HG03342 (cell line): ENCODE measurements at regions not wholly inside any gene's neighbourhood (a gene's known extent, or its start where the extent isn't known, plus 50 kb on each side); places are given as distances from the start of the nearest gene placed in this dataset.
"Not testable (repeated sequence)": the region's sequence is repeated elsewhere in the genome, so short reads cannot be mapped to it uniquely, and the experiment has no call there.

ENCODE experiments used
- ATAC-seq: cut with Tn5 transposase; IDR thresholded peaks from one replicate; pipeline ENCODE4 v1.9.1; 2021; ENCODE audit warnings: mild to moderate bottlenecking, moderate library complexity; ENCODE audit not compliant: unreplicated experiment

DNA sequence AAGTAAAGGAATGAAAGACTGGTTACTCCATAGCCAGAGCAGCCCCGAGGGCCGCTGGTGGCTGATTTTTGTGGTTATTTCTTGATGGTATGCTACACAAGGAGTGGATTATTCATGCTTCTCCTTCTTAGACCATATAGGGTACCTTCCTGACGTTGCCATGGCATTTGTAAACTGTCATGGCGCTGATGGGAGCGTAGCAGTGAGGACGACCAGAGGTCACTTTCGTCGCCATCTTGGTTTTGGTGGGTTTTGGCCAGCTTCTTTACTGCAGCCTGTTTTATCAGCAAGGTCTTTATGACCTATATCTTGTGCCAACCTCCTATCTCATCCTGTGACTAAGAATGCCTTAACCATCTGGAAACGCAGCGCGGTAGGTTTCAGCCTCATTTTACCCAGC, 1187.6 kb upstream of the AUTS2 start:
- not testable (repeated sequence) for ATAC-seq

DNA sequence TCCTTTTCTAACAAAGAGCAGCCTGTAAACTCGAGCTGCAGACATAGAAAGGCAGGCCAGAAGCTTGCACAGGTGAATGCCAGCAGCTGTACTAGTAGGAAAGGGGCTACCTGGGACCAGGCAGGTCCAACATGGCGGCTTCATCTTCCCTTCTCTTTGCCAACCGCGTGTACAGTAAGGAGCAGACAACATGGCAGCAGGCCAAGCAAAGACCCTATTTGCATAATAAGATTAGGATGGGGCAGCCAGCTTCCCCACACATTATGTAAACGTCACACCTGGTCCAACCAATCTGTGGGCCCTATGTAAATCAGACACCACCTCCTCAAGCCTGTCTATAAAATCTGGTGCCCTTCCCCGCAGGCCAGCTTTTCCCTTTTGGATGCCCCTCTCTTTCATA, 1186.5 kb upstream of the AUTS2 start:
- ATAC-seq = no peak

DNA sequence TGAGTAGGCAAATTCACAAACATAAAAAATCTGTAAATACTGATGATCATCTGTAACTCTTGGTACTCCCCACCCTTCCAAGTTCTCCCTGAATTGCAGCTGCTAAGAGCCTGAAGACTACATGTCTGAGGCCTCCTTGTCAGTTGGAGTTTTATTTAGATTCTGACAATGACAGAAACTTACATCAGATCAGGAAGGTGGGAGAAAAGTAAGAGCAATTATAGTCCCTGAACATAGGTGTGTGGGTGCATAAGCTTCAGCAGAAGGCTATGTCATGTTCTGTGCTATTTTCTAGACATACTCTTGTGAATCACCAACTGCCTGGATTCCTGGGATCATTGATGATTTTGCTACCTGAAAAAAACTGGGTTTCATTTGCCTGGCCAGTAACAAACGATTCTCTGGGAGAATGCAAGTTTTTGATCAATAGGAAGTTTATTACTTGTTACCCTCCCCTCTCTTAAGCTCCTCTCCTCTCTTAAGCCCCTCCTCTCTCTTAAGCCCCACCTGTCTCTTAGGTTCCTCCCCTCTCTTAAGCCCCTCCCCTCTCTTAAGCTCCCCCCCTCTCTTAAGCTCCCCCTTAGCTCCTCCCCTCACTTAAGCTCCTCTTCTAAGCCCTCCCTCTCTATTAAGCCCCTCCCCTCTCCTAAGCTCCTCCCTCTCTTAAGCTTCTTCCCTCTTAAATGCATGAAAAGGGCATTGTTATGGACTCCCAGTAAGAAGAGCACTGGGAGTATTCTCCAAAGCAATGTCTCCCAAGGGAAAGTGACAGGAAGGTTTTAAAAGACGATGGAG, 1183.4 kb upstream of the AUTS2 start:
- no peak for ATAC-seq

DNA sequence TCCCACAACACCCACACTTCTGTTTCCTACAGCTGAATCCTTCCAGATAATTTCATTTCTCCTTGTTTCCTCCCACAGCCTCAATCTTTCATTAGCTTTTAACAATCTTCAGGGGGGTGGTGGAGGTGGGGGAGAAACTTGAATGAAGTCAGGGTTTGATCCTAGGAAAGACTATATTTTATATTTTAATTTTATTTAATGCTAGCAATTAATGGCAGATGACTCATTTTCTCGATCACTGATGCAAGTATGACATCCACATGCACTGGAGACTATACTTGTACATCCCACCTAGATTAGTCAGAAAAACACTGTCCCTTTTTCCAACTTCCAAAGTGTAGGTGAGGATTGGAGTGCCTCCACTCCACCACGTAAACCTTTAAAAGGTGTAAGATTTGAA, 1181.3 kb upstream of the AUTS2 start:
- no peak for ATAC-seq

DNA sequence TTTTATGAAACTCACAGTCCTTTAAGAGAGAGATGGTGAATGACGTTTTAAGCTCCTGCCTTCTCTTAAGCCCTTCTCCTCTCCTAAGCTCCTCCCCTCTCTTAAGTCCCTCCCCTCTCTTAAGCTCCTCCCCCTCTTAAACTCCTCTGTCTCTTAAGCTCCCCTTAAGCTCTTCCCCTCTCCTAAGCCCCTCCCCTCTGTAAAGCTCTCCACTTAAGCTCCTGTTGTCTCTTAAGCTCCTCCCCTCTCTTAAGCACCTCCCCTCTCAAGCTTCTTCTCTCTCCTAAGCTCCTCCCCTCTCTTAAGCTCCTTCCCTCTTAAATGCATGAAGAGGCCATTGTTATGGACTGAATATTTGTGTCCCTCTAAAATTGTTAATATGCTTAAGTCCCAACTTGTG, 1180.6 kb upstream of the AUTS2 start:
- no peak for ATAC-seq

DNA sequence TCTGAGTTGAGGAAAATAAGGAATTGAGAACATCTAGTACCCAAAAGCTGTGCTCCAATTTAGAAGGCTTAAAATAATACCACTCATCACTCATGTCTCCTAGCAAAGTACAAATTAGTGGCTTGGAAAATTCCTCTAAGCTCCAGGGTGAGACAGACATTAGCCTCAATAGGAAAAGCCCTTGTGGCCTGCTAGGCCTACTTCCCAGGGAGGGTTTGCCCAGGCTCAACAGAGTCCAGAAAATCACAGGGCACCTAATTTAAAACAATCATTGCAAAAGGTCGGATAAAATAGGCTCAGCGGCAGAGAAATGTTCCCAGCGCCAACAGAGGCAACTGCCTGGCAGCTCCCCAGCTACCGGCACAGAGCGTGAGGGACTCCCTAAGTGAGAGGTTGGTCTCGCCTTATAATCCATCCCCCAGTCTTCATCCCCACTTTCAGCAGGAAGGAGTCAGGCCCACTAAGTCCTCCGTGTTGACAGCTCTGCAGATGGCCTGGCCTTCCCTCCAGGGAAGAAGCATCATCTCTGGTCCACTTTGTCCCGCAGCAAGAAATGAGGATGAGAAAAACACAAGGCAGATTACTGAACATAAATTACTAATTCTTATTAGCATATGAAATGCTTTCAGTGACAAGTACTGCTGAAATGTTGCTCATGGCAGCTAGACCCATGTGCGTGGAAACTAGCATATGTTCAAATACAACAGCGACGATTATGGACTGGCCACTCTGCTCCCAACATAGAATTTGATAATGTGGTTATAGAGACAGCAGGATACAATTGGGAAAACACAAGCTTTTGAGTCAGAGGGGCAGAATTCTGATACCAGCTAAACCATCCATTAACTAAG, 1177.7 kb upstream of the AUTS2 start:
- ATAC-seq = no peak

DNA sequence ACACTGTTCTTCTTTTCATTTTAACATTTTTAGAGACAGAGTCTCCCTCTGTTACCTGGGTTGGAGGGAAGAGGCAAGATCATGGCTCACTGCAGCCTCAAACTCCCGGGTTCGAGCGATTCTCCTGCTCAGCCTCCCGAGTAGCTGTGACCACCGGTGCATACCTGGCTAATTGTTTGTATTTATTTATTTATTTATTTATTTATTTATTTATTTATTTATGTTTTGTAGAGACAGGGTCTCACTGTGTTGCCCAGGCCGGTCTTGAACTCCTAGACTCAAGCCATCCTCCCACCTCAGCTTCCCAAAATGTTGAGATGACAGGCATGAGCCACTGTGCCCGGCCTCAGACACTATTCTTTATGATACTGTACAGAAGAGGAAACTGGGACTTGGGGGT, 1176.6 kb upstream of the AUTS2 start:
- no peak for ATAC-seq

DNA sequence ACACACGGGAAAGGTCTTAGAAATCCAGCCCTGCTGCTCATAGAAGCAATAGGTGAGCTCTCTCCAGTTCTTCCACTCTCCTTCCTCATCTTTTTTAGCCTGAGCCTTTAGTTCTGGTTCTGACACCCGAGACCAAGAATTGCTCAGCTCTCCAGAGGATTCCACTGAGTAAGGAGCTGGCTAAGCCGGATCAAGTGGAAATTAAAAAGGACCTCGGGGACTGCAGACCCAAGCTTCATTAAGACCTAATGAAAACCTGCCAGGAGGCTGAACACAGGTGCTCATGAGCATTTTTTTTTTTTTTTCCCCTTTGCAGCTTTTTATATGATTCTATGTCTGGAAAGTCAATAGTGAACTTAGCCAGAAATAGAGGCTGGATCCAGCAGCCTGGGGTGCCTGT, 1176.0 kb upstream of the AUTS2 start:
- no peak for ATAC-seq

DNA sequence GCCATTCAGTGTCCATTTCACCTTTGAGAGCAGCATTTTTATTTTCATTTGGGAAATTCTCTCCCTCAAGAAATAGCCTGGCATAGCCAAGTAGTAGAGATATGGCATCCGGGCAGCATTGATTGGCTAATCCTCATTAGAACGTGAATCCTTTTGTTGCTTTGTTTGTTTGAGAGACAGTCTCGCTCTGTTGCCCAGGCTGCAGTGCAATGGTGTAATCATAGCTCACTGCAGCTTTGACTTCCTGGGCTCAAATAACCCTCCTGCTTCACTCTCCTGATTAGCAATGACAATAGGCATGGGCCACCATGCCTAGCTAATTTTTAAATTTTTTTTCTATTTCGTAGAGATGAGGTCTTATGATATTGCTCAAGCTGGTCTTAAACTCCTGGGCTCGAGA, 1174.9 kb upstream of the AUTS2 start:
- no peak for ATAC-seq

DNA sequence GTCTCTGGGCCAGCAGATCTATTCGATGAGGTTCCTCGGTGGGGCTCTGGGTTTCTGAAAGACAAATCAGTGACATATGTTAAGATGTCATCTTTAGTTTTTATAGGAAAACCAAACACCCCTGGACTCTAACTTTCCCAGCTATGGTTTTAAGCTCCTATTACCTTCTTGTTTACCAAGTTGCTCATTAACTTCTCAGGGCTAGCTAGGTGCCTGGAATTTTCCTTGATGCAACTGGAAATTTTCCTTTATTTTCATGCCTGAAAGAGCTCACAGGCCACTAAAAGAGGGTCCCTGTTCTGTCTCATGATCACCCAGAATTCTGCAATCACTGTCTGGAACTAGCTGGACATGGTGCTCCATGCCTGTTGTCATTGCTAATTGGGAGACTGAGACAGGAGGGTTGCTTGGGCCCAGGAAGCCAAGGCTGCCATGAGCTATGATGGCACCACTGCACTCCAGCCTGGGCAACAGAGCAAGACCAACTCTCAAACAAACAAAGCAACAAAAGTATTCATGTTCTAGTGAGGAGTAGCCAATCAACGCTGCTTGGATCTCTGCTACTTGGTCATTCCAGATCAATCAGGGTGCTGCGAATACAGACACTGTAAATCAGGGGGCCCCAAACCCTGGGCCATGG, 1173.5 kb upstream of the AUTS2 start:
- ATAC-seq = no peak

DNA sequence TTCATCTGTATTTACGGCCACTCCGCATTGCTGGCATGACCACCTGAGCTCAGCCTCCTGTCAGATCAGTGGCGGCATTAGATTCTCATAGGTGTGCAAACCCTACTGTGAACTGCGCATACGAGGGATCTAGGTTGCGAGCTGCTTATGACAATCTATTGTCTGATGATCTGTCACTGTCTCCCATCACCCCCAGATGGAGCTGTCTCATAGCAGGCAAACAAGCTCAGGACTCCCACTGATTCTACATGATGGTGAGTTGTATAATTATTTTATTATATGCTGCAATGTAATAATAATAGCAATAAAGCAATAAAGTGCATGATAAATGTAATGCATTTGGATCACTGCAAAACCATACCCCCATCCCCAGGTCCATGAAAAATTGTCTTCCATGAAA, 1172.9 kb upstream of the AUTS2 start:
- ATAC-seq = no peak

DNA sequence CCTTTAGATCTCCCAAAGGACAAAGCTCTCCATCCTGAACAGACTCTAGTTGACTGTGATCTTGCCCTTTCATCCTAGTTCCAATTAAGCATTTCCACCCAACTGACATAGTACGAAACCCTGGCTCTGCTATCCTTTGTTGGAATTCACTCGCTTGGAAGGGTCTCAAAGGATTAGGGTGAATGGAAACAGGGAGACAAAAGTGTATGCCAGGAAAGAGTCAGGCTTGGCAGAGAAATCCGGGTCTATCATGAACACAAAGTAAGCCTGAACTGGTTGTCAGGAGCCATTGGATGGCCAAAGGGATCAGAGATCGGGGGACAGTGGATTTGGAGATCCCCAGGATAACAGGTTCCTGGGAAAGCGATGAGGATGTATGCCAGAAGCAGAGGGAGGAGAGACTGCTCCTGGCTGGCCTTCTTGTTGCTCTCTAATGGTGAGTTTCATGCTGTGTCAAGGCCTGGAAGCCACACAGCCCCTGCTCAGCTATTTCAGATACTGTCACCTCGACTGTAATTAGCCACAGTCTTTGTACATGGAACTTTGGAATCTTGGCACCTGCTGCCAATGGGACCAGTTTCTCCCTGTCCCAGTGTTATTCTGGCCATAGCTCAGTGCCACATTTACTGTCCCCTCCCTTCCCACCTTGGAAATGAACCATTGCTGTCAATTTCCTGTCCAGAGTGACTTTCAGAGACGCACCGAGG, 1168.7 kb upstream of the AUTS2 start:
- ATAC-seq = no peak

DNA sequence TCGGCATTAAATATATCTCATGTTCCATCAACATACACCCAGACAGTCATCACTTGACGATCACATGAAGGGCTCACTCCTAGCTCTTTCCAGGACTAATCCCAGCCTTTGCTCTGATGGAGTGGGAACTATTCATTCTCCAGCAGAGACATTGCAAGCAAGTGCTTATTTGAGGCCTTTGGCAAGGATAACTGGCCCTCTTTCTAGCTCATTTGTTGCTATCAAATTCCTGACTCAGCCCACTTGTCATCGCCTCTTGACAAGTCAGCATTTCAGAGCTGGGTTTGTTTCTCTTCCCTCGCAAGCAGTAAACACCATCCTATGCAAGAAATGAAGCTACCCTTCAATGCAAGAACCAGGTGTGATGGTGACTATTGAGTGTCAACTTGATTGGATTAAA, 1165.7 kb upstream of the AUTS2 start:
- no peak for ATAC-seq

DNA sequence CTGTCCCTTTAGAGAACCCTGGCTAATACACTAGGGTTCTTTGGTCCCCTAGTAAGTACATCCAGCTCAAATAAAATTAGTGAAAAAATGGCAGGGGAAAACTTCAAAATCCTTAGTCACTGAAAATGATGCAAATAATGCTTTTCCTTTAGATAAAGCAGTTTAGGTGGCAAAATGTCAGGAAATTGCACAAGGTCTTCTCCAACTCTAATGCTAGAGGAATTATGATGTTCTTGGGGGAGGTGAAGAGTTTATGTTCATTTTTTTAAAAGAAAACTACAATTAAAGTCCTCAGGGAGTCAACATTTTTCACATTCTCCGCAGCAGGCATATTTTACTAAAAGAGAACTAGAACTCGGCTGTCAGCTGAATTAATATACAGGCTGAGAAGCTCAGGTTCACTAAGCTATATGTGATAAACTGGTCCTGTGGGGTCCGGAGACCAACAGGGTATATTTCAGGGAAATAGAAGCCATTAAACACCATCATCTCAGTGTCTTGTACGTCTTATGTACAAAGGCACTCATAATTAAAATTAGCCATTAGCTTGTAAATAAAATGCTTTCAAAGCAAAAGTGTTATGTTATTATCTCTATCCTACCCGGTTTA, 1164.7 kb upstream of the AUTS2 start:
- no peak for ATAC-seq

DNA sequence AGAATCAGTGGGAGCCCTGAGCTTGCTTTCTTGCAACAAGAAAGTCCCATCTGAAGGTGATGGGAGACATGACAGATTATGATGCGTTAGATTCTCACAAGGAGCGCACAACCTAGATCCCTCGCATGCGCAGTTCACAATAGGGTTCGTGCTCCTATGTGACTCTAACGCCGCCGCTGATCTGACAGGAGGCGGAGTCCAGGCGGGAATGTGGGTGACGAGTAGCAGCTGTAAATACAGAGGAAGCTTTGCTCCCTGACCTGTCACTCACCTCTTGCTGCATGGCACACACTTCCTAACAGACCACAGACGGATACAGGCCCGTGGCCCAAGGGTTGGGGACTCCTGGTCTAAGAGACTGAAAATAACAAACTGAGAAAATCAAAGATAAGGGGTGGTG, 1163.4 kb upstream of the AUTS2 start:
- no peak for ATAC-seq

DNA sequence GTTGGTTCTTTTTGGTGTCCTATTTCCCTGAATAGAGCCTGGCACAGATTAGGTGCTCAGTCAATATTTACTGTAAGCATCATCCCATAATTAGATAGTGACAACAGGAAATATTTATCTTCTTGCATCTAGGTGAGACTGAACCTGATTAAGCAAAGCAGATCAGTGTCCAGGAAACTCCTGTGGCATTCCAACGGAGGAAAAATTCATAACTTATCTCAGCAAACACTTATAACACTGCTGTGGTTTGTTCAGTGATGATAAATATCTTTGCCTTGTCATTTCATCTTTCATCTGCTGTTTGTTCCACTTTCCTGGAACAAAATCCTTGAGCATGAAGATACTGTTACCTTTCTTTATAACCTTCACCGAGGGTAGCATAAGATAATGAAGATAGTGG, 1160.3 kb upstream of the AUTS2 start:
- no peak for ATAC-seq

DNA sequence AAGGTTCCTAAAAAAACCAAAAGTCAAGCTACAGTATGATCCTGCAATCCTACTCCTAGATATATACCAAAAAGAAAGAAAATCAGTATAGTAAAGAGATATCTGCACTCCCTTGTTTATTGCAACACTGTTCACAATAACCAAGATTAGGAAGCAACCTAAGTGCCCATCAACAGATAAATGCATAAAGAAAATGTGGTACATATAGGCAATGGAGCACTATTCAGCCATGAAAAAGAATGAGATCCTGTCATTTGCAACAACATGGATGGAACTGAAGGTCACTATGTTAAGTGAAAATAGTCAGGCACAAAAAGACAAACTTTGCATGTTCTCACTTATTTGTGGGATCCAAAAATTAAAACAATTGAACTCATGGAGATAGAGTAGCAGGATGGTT, 1159.5 kb upstream of the AUTS2 start:
- ATAC-seq = no peak

DNA sequence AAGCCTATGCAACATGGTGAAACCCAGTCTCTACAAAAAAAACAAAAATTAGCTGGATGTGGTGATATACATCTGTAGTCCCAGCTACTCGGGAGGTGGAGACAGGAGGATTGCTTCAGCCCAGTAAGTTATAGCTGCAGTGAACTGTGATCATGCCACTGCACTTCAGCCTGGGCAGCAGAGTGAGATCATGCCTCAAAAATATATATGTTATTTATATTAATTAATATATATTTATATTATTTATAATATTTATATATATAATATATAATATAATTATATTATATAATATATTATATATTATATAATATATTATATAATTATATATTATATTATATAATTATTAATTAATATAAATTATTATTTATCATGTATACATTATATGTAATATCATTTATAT, 1158.4 kb upstream of the AUTS2 start:
- no peak for ATAC-seq

DNA sequence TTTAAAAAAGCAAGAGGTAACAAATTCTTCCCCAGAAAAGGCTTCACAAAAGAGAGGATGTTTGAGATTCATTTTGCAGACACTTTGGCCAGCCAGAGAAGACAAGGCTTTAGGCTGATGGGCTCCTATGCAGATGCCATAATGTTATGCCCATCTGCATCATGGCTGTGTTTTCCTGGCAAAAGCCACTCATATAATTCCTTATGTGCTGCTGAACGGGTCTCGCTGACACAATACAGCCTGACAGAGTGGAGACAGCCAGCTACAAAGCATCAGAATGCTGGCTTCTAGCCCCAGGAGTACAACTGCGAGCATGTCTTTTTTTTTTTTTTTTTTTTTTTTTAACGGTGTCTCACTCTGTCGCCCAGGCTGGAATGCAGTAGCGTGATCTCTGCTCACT, 1157.4 kb upstream of the AUTS2 start:
- ATAC-seq = no peak

DNA sequence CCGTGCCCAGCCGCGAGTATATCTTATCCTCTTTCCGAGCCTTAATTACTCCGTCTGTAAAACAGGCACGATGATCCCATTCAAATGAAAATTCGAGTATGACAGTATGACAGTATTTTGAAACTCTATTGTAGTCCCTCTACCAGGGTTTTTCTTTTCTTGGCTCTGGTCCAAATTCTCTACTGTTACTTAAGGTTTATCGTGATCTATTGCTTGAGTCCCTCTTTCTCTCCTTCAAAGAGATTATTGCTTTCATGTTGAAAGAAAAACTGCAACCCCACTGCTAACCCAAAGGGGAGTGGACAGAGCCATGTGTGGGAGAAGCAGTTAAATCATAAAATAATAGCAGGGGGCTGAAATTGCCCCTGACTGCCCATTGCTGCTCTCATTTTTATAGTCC, 1156.6 kb upstream of the AUTS2 start:
- no peak for ATAC-seq
